Activated CD8-positive, alpha-beta T cell treated with anti-CD3 and anti-CD28 coated beads for 36 hours (primary cell): ENCODE measurements at regions not wholly inside any gene's neighbourhood (a gene's known extent, or its start where the extent isn't known, plus 50 kb on each side); places are given as distances from the start of the nearest gene placed in this dataset.
"Not testable (repeated sequence)": the region's sequence is repeated elsewhere in the genome, so short reads cannot be mapped to it uniquely, and the experiment has no call there.

Source experiments
- ATAC-seq: fragments of 200-7000 bp; cut with Tn5 transposase; one replicate; pipeline ENCODE4 v1.10.0; 2021; ENCODE audit warnings: mild to moderate bottlenecking, moderate library complexity
- CTCF ChIA-PET: fragments of 350-600 bp; sonication (Branson Sonifier 250); formaldehyde crosslinking; loops from one replicate; lab custom pipeline; 2021; ENCODE audit warnings: antibody characterized with exemption; lab: Charles Lee
- POLR2A ChIA-PET: fragments of 350-600 bp; sonication (Branson Sonifier 250); formaldehyde crosslinking; loops from one replicate; lab custom pipeline; 2021; ENCODE audit warnings: antibody characterized with exemption; lab: Charles Lee
- DNase-seq: peaks from one replicate; pipeline ENCODE4 v3.0.0-alpha.2; 2020
- H3K27ac Mint-ChIP-seq: one replicate; pipeline ENCODE4 v1.8.0; 2021; ENCODE audit warnings: mild to moderate bottlenecking, mixed read lengths
- H3K27me3 Mint-ChIP-seq: one replicate; pipeline ENCODE4 v1.8.0; 2021; ENCODE audit warnings: mixed read lengths
- H3K36me3 Mint-ChIP-seq: one replicate; pipeline ENCODE4 v1.8.0; 2021; ENCODE audit warnings: low read depth, mixed read lengths
- H3K4me1 Mint-ChIP-seq: one replicate; pipeline ENCODE4 v1.8.0; 2021; ENCODE audit warnings: low read depth, mixed read lengths
- H3K4me3 Mint-ChIP-seq: one replicate; pipeline ENCODE4 v1.8.0; 2021; ENCODE audit warnings: mild to moderate bottlenecking, moderate library complexity, mixed read lengths
- H3K9me3 Mint-ChIP-seq: one replicate; pipeline ENCODE4 v1.8.0; 2021; ENCODE audit warnings: mixed read lengths
- CTCF ChIP-seq: fragments of 200-600 bp; IDR thresholded peaks from one replicate; pipeline ENCODE4 v1.8.0; 2022; ENCODE audit warnings: antibody characterized with exemption, mild to moderate bottlenecking
- intact Hi-C: fragments of 100-400 bp; cut with micrococcal nuclease; formaldehyde crosslinking; loops from one replicate; pipeline ENCODE4 v1.10.0; 2022

GRCh38 chr5:163318707-163319106 lies 118.7 kb upstream of the CCNG1 start:
- ATAC-seq = no peak
- no peaks in the 10 kb centered on the region for H3K27me3 Mint-ChIP-seq
- H3K4me1 Mint-ChIP-seq = no peaks in the 10 kb centered on the region
- POLR2A ChIA-PET = no interaction called here
- intact Hi-C loops = no loop called here
- no peak overlapping the region for H3K4me3 Mint-ChIP-seq
- DNase-seq = no peak
- no peaks in the 10 kb centered on the region for H3K36me3 Mint-ChIP-seq
- TF ChIP-seq CTCF = no peak
- CTCF ChIA-PET = no interaction called here
- no peaks in the 10 kb centered on the region for H3K9me3 Mint-ChIP-seq
- no peak overlapping the region for H3K27ac Mint-ChIP-seq

- Mint-ChIP-seq H3K4me3 (no peak overlapping the region), H3K27me3 (peaks cover 3% of the 10 kb centered on the region), H3K4me1 (no peaks in the 10 kb centered on the region), H3K9me3 (no peaks in the 10 kb centered on the region), H3K36me3 (no peaks in the 10 kb centered on the region), H3K27ac (no peak overlapping the region)
- ATAC-seq (no peak), DNase-seq (no peak)
- TF ChIP-seq CTCF = no peak
- POLR2A ChIA-PET = no interaction called here
- intact Hi-C loops = no loop called here
- CTCF ChIA-PET = no interaction called here
These were observed 115.9 kb upstream of the CCNG1 start for GRCh38 chr5:163321511-163321910.

GRCh38 chr5:163330723-163331668 lies 106.4 kb upstream of the CCNG1 start:
- POLR2A ChIA-PET = no interaction called here
- no peak overlapping the region for H3K4me3 Mint-ChIP-seq
- DNase-seq (no peak), ATAC-seq (no peak)
- CTCF ChIA-PET = no interaction called here
- intact Hi-C loops = no loop called here
- H3K27me3 Mint-ChIP-seq = no peaks in the 10 kb centered on the region
- TF ChIP-seq CTCF = no peak
- no peaks in the 10 kb centered on the region for H3K9me3 Mint-ChIP-seq
- H3K36me3 Mint-ChIP-seq = no peaks in the 10 kb centered on the region
- H3K4me1 Mint-ChIP-seq = no peaks in the 10 kb centered on the region
- no peak overlapping the region for H3K27ac Mint-ChIP-seq

GRCh38 chr5:163336074-163336473 lies 101.3 kb upstream of the CCNG1 start:
- CTCF ChIA-PET, intact Hi-C loops, H3K36me3 Mint-ChIP-seq, H3K4me3 Mint-ChIP-seq, DNase-seq, H3K4me1 Mint-ChIP-seq, POLR2A ChIA-PET, H3K27me3 Mint-ChIP-seq, H3K27ac Mint-ChIP-seq, ATAC-seq, H3K9me3 Mint-ChIP-seq: not testable (repeated sequence)

- Mint-ChIP-seq H3K27me3 (no peaks in the 10 kb centered on the region), H3K36me3 (no peaks in the 10 kb centered on the region), H3K4me3 (no peak overlapping the region), H3K9me3 (no peaks in the 10 kb centered on the region), H3K4me1 (no peaks in the 10 kb centered on the region), H3K27ac (no peak overlapping the region)
- ATAC-seq (no peak), DNase-seq (no peak)
- ChIA-PET POLR2A (no interaction called here), CTCF (no interaction called here)
- TF ChIP-seq CTCF = no peak
- intact Hi-C loops = no loop called here
These were observed 98.2 kb upstream of the CCNG1 start for GRCh38 chr5:163339148-163339547.

- H3K27ac Mint-ChIP-seq, DNase-seq, ATAC-seq, H3K4me1 Mint-ChIP-seq, H3K27me3 Mint-ChIP-seq, H3K36me3 Mint-ChIP-seq, intact Hi-C loops, H3K9me3 Mint-ChIP-seq, POLR2A ChIA-PET, H3K4me3 Mint-ChIP-seq, CTCF ChIA-PET: not testable (repeated sequence)
These were observed 97.0 kb upstream of the CCNG1 start for GRCh38 chr5:163340378-163340777.
